GM12875 (cell line): ENCODE measurements at regions not wholly inside any gene's neighbourhood (a gene's known extent, or its start where the extent isn't known, plus 50 kb on each side); places are given as distances from the start of the nearest gene placed in this dataset.

Experiments
- H3K4me3 ChIP-seq: one replicate; pipeline ENCODE4 v1.5.1; 2011; ENCODE audit warnings: low read depth, low read length, control low read depth
- TF ChIP-seq, protein P1 (sequence below): IDR thresholded peaks from 2 replicates; pipeline ENCODE4 v1.5.1; 2011; ENCODE audit warnings: low read depth, mild to moderate bottlenecking, control low read depth, inconsistent platforms, low read length, moderate library complexity, borderline replicate concordance; ENCODE audit not compliant: insufficient read depth

DNA sequence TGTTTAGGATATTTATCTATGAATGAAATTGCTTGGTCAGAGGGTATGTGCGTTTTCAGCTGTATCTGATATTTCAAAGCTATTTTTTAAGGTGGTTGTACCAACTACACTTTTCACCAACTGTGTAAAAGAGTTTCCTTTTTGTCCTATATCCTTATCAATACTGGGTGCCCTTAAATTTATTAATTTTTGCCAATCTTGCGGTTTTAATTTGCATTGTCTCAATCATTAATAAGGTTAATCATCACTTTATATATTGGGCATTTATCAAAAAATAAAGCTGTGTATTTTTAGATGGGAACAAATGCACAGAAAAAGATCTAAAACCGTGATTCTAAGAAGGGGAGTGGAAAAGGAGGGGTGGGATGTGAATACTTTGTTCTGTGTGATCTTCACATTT lies 66.7 kb upstream of the SALL4 start:
- H3K4me3 ChIP-seq = no peak overlapping the region
- TF ChIP-seq, protein P1, sequence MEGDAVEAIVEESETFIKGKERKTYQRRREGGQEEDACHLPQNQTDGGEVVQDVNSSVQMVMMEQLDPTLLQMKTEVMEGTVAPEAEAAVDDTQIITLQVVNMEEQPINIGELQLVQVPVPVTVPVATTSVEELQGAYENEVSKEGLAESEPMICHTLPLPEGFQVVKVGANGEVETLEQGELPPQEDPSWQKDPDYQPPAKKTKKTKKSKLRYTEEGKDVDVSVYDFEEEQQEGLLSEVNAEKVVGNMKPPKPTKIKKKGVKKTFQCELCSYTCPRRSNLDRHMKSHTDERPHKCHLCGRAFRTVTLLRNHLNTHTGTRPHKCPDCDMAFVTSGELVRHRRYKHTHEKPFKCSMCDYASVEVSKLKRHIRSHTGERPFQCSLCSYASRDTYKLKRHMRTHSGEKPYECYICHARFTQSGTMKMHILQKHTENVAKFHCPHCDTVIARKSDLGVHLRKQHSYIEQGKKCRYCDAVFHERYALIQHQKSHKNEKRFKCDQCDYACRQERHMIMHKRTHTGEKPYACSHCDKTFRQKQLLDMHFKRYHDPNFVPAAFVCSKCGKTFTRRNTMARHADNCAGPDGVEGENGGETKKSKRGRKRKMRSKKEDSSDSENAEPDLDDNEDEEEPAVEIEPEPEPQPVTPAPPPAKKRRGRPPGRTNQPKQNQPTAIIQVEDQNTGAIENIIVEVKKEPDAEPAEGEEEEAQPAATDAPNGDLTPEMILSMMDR = no peak

DNA sequence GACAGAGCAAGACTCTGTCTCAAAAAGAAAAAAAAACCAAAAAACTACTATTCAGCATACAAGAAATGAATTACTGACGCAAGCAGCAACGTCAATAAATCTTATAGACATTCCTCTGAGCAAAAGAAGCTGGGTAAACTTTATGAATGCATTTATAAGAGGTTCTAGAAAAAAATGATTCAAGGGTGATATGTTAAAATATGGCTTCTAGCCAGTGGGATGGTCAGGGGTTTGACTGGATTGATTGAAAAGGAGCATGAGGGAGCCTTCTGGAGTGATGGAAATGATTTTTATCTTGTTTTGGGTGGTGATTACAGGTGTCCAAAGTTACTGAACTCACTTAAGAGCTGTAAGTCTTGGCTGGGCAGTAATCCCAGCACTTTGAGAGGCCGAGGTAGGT lies 64.9 kb upstream of the SALL4 start:
- TF ChIP-seq, protein P1 = no peak

DNA sequence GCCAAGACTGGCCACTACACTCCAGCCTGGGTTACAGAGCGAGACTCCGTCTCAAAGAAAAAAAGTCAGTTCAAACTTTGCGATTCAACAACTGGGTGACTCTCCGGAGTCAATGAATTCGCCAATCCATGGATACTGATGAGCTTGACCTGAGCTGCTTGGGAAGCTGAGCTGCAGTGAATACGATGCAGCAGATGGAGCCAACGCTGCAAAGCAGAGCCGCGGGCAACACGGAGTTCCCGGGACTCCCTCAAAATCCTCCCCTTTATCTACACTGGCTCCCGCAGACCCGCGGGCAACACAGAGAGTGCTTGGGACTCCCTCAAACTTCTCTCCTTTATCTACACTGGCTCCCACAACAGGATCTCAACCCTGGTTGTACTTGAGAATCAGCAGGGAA lies 62.6 kb upstream of the SALL4 start:
- TF ChIP-seq, protein P1 = no peak

More for the DNA sequence above, 64.9 kb upstream of the SALL4 start:
- no peak overlapping the region for H3K4me3 ChIP-seq

DNA sequence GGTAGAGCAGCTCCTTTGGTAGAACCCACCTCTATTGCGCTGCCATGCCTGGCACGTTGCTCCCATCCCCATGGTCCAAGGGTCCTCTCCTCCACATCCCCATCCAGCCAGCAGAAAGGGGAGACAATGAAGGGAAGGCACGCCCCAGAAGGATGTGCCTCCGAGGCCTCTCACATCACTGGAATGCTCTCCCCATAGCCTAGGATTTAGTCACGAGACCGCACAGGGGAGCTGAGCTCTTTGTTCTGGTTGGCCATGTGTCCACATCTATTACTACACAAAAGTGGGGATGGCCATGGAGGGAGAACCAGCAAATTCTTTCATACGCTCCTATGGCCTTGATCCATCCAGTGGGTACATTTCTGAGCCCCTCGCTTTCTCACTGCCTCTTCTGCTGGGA lies 60.5 kb upstream of the SALL4 start:
- no peak overlapping the region for H3K4me3 ChIP-seq
- TF ChIP-seq, protein P1 = no peak

More for the DNA sequence above, 62.6 kb upstream of the SALL4 start:
- no peak overlapping the region for H3K4me3 ChIP-seq

DNA sequence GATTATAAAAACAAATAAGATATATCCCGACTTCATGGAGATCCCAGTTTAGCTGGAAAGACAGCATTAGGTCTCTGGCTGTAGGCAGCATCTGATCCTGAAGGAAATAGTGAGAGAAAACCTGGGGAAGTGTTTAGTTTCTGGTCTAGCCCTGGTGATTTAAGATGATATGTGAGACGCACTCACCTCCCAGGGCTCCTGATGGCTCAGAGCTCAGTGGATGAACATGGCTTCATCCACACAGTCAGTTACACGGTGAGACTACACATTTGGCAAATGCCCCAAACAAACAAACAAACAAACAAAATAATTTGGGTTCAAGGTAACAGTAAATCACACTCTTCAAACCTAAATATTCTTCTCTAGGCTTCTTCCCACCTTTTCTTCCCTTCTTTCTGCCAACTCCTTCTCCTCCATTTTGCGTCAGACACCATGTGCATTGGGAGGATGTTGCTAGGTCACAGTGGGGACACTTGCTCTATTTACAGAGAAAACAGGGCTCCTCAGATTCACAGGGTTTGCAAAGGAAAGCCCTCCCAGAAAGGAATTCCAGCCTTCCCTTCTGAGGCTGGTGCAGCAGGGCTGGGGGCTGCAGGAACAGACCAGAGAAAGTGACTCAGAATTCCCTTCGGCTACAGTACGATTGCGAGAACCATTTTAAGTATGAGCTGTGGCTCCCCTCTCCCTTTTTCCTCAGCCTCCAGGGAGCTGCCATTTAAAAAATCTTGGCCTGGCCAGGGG lies 59.6 kb upstream of the SALL4 start:
- H3K4me3 ChIP-seq = no peak overlapping the region
- TF ChIP-seq, protein P1 = no peak

DNA sequence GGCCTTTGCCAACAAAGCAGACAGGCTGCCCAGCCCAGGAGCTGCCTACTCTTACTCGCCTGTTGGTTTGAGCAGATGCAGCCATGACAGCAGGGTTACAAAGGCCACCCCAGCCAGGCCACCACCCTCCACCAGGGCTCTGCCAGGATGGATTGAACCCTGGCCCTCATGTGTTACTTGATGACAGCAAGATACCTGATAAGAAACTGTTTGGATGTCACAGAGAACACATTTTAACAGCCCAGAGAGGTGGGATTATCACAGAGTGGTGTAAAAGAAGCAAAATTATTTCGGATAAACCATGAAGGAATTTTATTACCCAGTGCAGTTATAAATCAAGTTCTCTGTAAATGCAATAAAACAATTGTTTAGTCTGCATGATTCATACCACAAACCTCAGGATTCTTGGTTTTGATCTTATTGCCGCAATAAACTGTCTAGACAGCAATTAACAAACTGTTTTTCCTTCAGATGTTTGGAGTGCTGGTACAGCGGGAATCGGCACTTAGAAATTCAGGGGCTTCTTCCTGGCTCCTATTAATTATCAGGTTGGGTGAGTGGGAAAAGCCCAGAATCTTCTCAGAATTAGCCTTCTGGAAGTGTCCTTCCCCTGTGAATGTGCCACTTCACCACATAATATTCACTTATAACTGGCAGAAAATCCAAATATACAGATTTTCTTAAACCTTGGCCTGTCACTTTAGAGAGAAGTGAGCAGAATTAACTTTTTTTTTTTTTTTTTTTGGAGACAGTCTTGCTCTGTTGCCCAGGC lies 58.0 kb upstream of the SALL4 start:
- TF ChIP-seq, protein P1 = no peak
- H3K4me3 ChIP-seq = no peak overlapping the region
